ENCODE measurements at regions not wholly inside any gene's neighbourhood (a gene's known extent, or its start where the extent isn't known, plus 50 kb on each side); places are given as distances from the start of the nearest gene placed in this dataset.

DNA sequence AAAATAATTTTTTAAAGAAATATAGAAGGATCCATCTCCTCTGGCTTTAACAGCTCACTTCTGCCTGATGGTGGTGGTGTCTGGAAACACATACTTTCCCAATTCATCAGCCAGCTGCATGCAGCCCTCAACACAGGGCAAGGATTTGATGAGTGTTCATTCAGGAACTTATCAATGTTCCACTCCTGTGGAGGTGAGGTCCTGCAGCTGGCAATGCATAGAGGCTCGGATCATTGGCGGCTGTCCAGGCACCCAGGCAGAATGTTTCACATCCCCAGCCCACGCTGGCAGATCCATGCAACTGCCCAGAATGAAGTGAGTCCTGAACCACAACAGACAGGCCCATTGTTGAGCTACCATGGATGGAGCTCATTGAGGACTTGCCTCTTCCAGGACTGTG is 55.2 kb upstream of the KCNMA1 start:
- peaks cover 0 to 2% (median 0%) of the 10 kb centered on the region in 4 experiments for H3K27me3 ChIP-seq (replicated peaks in 1 of 4; ENCODE audit: control extremely low read depth in 1 of 4, control insufficient read depth in 3 of 4, insufficient read depth in 4 of 4, low read length in 3 of 4)
- intact Hi-C loops (cut with micrococcal nuclease), result loop anchor here (10.0 kb wide), 1 partner anchor 62 kb away; no protein-coding TSS in a partner anchor
- no peak for ATAC-seq (ENCODE audit: low read depth)
- WGBS (ENCODE audit: insufficient coverage), result 97% methylated on average over 3 of the region's 3 CpGs
- Mint-ChIP-seq H3K9me3 (ENCODE audit: insufficient read depth) (no peaks in the 10 kb centered on the region), H3K27me3 (peaks cover 7% of the 10 kb centered on the region), H3K4me3 (no peak overlapping the region), H3K27ac (no peak overlapping the region), H3K4me1 (peaks cover 4% of the 10 kb centered on the region)
- peaks cover 0 to under 1% of the 10 kb centered on the region in 2 donors for H3K4me1 ChIP-seq (ENCODE audit: control insufficient read depth in 2 of 2, insufficient read depth in 2 of 2, low read length in 2 of 2)
- H2AFZ ChIP-seq (ENCODE audit: insufficient read depth, low read depth, low read length, poor library complexity, severe bottlenecking), result no peak overlapping the region
- H4K20me1 ChIP-seq (ENCODE audit: control insufficient read depth, insufficient read depth, low read length, poor library complexity, severe bottlenecking), result no peaks in the 10 kb centered on the region
- no peaks in the 10 kb centered on the region for H3K79me2 ChIP-seq (ENCODE audit: control insufficient read depth, insufficient read depth, low read length)
- ChIA-PET POLR2A (no interaction called here), CTCF (interaction anchor here (0.6 kb wide), 1 partner anchor 92 kb away, joined by 4 read pairs; no protein-coding TSS in a partner anchor)
- no peak overlapping the region for H3K9ac ChIP-seq (ENCODE audit: low read length)
- TF ChIP-seq EZH2 (IDR thresholded peaks at IDR 0.05; ENCODE audit: borderline replicate concordance, insufficient read depth, low read depth, low read length, poor library complexity, severe bottlenecking), result no peak
- TF ChIP-seq, protein P1, sequence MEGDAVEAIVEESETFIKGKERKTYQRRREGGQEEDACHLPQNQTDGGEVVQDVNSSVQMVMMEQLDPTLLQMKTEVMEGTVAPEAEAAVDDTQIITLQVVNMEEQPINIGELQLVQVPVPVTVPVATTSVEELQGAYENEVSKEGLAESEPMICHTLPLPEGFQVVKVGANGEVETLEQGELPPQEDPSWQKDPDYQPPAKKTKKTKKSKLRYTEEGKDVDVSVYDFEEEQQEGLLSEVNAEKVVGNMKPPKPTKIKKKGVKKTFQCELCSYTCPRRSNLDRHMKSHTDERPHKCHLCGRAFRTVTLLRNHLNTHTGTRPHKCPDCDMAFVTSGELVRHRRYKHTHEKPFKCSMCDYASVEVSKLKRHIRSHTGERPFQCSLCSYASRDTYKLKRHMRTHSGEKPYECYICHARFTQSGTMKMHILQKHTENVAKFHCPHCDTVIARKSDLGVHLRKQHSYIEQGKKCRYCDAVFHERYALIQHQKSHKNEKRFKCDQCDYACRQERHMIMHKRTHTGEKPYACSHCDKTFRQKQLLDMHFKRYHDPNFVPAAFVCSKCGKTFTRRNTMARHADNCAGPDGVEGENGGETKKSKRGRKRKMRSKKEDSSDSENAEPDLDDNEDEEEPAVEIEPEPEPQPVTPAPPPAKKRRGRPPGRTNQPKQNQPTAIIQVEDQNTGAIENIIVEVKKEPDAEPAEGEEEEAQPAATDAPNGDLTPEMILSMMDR (IDR thresholded peaks at IDR 0.05), result no peak
- no peak overlapping the region for H3K27ac ChIP-seq (ENCODE audit: low read length in 2 of 2)
- no peaks in the 10 kb centered on the region for H3K36me3 ChIP-seq (replicated peaks in 1 of 2; ENCODE audit: control extremely low read depth in 1 of 2, control insufficient read depth in 1 of 2, extremely low read depth in 1 of 2, insufficient read depth in 2 of 2, low read length in 1 of 2)
- no peak overlapping the region for H3K4me3 ChIP-seq (ENCODE audit: control extremely low read depth in 1 of 5, extremely low read depth in 1 of 5, insufficient read depth in 1 of 5, low read depth in 2 of 5, low read length in 4 of 5)
- no peaks in the 10 kb centered on the region for H3K9me3 ChIP-seq (ENCODE audit: control extremely low read depth in 1 of 3, control insufficient read depth in 2 of 3, insufficient read depth in 1 of 3, low read length in 2 of 3)
- DNase-seq, result no peak
- no peak overlapping the region for H3K4me2 ChIP-seq (replicated peaks; ENCODE audit: low read depth, low read length, poor library complexity, severe bottlenecking)

DNA sequence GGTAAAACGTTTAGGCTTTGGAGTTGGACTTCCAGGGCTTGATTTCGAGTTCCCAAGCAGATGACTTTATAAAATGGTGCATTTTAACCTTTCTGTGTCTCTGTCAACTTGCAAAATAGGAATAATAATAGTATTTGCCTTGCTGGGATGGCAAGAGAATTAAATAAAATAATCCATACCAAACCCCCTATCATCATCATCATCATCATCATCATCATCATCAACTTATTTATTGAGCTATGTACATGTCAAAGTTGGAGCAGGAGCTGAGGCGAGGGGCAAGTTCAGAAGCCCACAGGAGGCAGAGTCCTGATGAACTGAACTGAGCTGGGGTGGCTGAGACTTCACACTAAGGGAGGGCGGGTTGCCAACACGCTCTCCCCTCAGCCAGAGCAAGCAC is 51.7 kb upstream of the KCNMA1 start:
- H2AFZ ChIP-seq (ENCODE audit: insufficient read depth, low read depth, low read length, poor library complexity, severe bottlenecking), result no peak overlapping the region
- no peak overlapping the region for H3K27ac Mint-ChIP-seq
- H3K27me3 Mint-ChIP-seq, result peaks cover 7% of the 10 kb centered on the region
- no peaks in the 10 kb centered on the region for H3K4me1 ChIP-seq (ENCODE audit: control insufficient read depth in 2 of 2, insufficient read depth in 2 of 2, low read length in 2 of 2)
- H3K4me3 ChIP-seq (ENCODE audit: control extremely low read depth in 1 of 5, extremely low read depth in 1 of 5, insufficient read depth in 1 of 5, low read depth in 2 of 5, low read length in 4 of 5), result no peak overlapping the region
- H3K27me3 ChIP-seq (replicated peaks in 1 of 4; ENCODE audit: control extremely low read depth in 1 of 4, control insufficient read depth in 3 of 4, insufficient read depth in 4 of 4, low read length in 3 of 4), result peaks cover 0 to 2% (median 0%) of the 10 kb centered on the region in 4 experiments
- H3K9ac ChIP-seq (ENCODE audit: low read length), result no peak overlapping the region
- intact Hi-C loops (cut with micrococcal nuclease), result no loop called here
- POLR2A ChIA-PET, result no interaction called here
- ATAC-seq (ENCODE audit: low read depth) (no peak), DNase-seq (no peak)
- CTCF ChIA-PET, result interaction anchor here (1.0 kb wide), 1 partner anchor 521 kb away, joined by 4 read pairs; no protein-coding TSS in a partner anchor
- H3K79me2 ChIP-seq (ENCODE audit: control insufficient read depth, insufficient read depth, low read length), result no peaks in the 10 kb centered on the region
- no peaks in the 10 kb centered on the region for H3K9me3 Mint-ChIP-seq (ENCODE audit: insufficient read depth)
- H3K4me3 Mint-ChIP-seq, result no peak overlapping the region
- 100% methylated on average over 3 of the region's 5 CpGs for WGBS (ENCODE audit: insufficient coverage)
- no peaks in the 10 kb centered on the region for H3K4me1 Mint-ChIP-seq
- TF ChIP-seq EZH2 (IDR thresholded peaks at IDR 0.05; ENCODE audit: borderline replicate concordance, insufficient read depth, low read depth, low read length, poor library complexity, severe bottlenecking), result no peak
- TF ChIP-seq, protein P1 (IDR thresholded peaks at IDR 0.05), result no peak
- H3K27ac ChIP-seq (ENCODE audit: low read length in 2 of 2), result no peak overlapping the region
- no peaks in the 10 kb centered on the region for H4K20me1 ChIP-seq (ENCODE audit: control insufficient read depth, insufficient read depth, low read length, poor library complexity, severe bottlenecking)
- H3K9me3 ChIP-seq (ENCODE audit: control extremely low read depth in 1 of 3, control insufficient read depth in 2 of 3, insufficient read depth in 1 of 3, low read length in 2 of 3), result no peaks in the 10 kb centered on the region
- H3K4me2 ChIP-seq (replicated peaks; ENCODE audit: low read depth, low read length, poor library complexity, severe bottlenecking), result no peak overlapping the region
- no peaks in the 10 kb centered on the region for H3K36me3 ChIP-seq (replicated peaks in 1 of 2; ENCODE audit: control extremely low read depth in 1 of 2, control insufficient read depth in 1 of 2, extremely low read depth in 1 of 2, insufficient read depth in 2 of 2, low read length in 1 of 2)
